Stimulated activated CD4-positive, alpha-beta T cell treated with anti-CD3 and anti-CD28 coated beads, TNF-alpha, amount 100 ng/mL, for 24 hours (primary cell): ENCODE measurements at regions not wholly inside any gene's neighbourhood (a gene's known extent, or its start where the extent isn't known, plus 50 kb on each side); places are given as distances from the start of the nearest gene placed in this dataset.

Experiments used
- DNase-seq, 3 experiments: peaks; one replicate each; pipeline ENCODE4 v3.0.0-alpha.2; 2020; ENCODE audit warnings: low read depth in 3 of 3

GRCh38 chr10:128710098-128710797 is 584.0 kb upstream of the MKI67 start:
- no peak for DNase-seq

GRCh38 chr10:128710798-128711183 is 584.6 kb upstream of the MKI67 start:
- no peak for DNase-seq

GRCh38 chr10:128711806-128712205 is 585.6 kb upstream of the MKI67 start:
- DNase-seq: no peak

- no peak for DNase-seq
Measured at GRCh38 chr10:128712661-128713400, 586.6 kb upstream of the MKI67 start.

- no peak for DNase-seq
Measured at GRCh38 chr10:128713471-128713870, 587.2 kb upstream of the MKI67 start.

- no peak for DNase-seq
Measured at GRCh38 chr10:128713874-128714570, 587.8 kb upstream of the MKI67 start.

- DNase-seq: no peak
Measured at GRCh38 chr10:128714644-128715415, 588.6 kb upstream of the MKI67 start.

GRCh38 chr10:128716181-128716580 is 590.0 kb upstream of the MKI67 start:
- no peak for DNase-seq

- DNase-seq: no peak
Measured at GRCh38 chr10:128721963-128722445, 595.8 kb upstream of the MKI67 start.

- DNase-seq: no peak
Measured at GRCh38 chr10:128722947-128723346, 596.7 kb upstream of the MKI67 start.

GRCh38 chr10:128723631-128724205 is 597.5 kb upstream of the MKI67 start:
- no peak for DNase-seq

GRCh38 chr10:128725531-128725930 is 599.3 kb upstream of the MKI67 start:
- DNase-seq: no peak

- no peak for DNase-seq
Measured at GRCh38 chr10:128727114-128727513, 600.9 kb upstream of the MKI67 start.

GRCh38 chr10:128729910-128730420 is 603.7 kb upstream of the MKI67 start:
- no peak for DNase-seq

GRCh38 chr10:128730922-128731321 is 604.7 kb upstream of the MKI67 start:
- no peak for DNase-seq

- no peak for DNase-seq
Measured at GRCh38 chr10:128734161-128734560, 607.9 kb upstream of the MKI67 start.

GRCh38 chr10:128734734-128735133 is 608.5 kb upstream of the MKI67 start:
- DNase-seq: no peak

GRCh38 chr10:128735996-128736395 is 609.8 kb upstream of the MKI67 start:
- DNase-seq: no peak

- no peak for DNase-seq
Measured at GRCh38 chr10:128738386-128738915, 612.2 kb upstream of the MKI67 start.

GRCh38 chr10:128739930-128740329 is 613.7 kb upstream of the MKI67 start:
- DNase-seq: no peak

GRCh38 chr10:128741180-128741579 is 615.0 kb upstream of the MKI67 start:
- DNase-seq: no peak
